HepG2 (cell line): ENCODE measurements at regions not wholly inside any gene's neighbourhood (a gene's known extent, or its start where the extent isn't known, plus 50 kb on each side); places are given as distances from the start of the nearest gene placed in this dataset.

Source experiments
- ATAC-seq: fragments of 200-7000 bp; cut with Tn5 transposase; 3 replicates; pipeline ENCODE4 v1.9.1; 2020; ENCODE audit warnings: mild to moderate bottlenecking, moderate library complexity
- BruUV-seq: library from RNA; stranded (reverse); fragments of 400-500 nt; replicated peaks from 2 replicates; lab custom pipeline; 2021; lab: Mats Ljungman, UMichigan
- CTCF ChIA-PET: fragments of 300-600 bp; formaldehyde crosslinking; extraction: SDS; loops from one replicate; lab custom pipeline; 2021; ENCODE audit warnings: low total read pairs, inconsistent platforms, low intra/inter-chr PET ratio; lab: Yijun Ruan, JAX
- POLR2A ChIA-PET: fragments of 350-600 bp; sonication (Branson Sonifier 250); formaldehyde crosslinking; loops from one replicate; lab custom pipeline; 2020; ENCODE audit warnings: antibody characterized with exemption, inconsistent platforms; lab: Yijun Ruan, JAX
- DNase-seq: peaks from one replicate; pipeline ENCODE4 v3.0.0-alpha.2; 2015; ENCODE audit warnings: low spot score
- FAIRE-seq: peaks from 3 replicates; lab custom pipeline; 2011; peaks lifted over from hg19 to GRCh38; lab: Jason Lieb, UNC
- H2AFZ ChIP-seq: one replicate; pipeline ENCODE4 v1.6.1; 2011; ENCODE audit warnings: low read length, inconsistent platforms
- H3K27ac ChIP-seq: fragments of 300-600 bp; 3 replicates; pipeline ENCODE4 v1.8.0; 2011; ENCODE audit warnings: mixed run types, mild to moderate bottlenecking, mixed read lengths, low read length, inconsistent platforms; ENCODE audit not compliant: insufficient read depth; ENCODE audit errors: extremely low read length
- H3K27me3 ChIP-seq, 2 experiments: fragments of 200-600 bp in 1 of 2; 2 replicates in 1 of 2; 3 replicates in 1 of 2; pipeline versions ENCODE4 v1.6.0 to v1.8.0; 2011; ENCODE audit warnings: low read length in 2 of 2, mild to moderate bottlenecking in 2 of 2, moderate library complexity in 2 of 2, inconsistent platforms in 1 of 2; ENCODE audit not compliant: insufficient read depth in 2 of 2, control insufficient read depth in 1 of 2
- H3K36me3 ChIP-seq, 2 experiments: fragments of 200-600 bp in 1 of 2; replicated peaks in 1 of 2; 2 replicates in 1 of 2; 3 replicates in 1 of 2; pipeline versions ENCODE4 v1.5.1 to v1.8.0; 2011; ENCODE audit warnings: low read length in 2 of 2, inconsistent platforms in 1 of 2; ENCODE audit not compliant: insufficient read depth in 2 of 2, control insufficient read depth in 1 of 2
- H3K4me1 ChIP-seq: 2 replicates; pipeline ENCODE4 v1.5.1; 2012; ENCODE audit warnings: low read length, inconsistent platforms; ENCODE audit not compliant: insufficient read depth
- H3K4me2 ChIP-seq: 2 replicates; pipeline ENCODE4 v1.6.0; 2011; ENCODE audit warnings: low read depth, low read length, inconsistent platforms
- H3K4me3 ChIP-seq, 3 experiments: fragments of 200-600 bp in 1 of 3; sonication (generic), shearing (Covaris generic) in 1 of 3; replicated peaks in 1 of 3; 2 replicates each; pipeline ENCODE4 v1.5.1; 2011 to 2016; ENCODE audit warnings: low read length in 3 of 3, inconsistent platforms in 2 of 3, low read depth in 2 of 3, mild to moderate bottlenecking in 2 of 3, control low read depth in 1 of 3, mixed read lengths in 1 of 3; ENCODE audit not compliant: insufficient read depth in 1 of 3
- H3K79me2 ChIP-seq: one replicate; pipeline ENCODE4 v1.6.1; 2011; ENCODE audit warnings: low read length, inconsistent platforms; ENCODE audit not compliant: insufficient read depth
- H3K9ac ChIP-seq: 2 replicates; pipeline ENCODE4 v1.6.0; 2011; ENCODE audit warnings: mild to moderate bottlenecking, low read depth, low read length, inconsistent platforms; ENCODE audit not compliant: insufficient read depth
- H3K9me3 ChIP-seq: 2 replicates; pipeline ENCODE4 v1.5.1; 2012; ENCODE audit warnings: mild to moderate bottlenecking, low read length
- H4K20me1 ChIP-seq: 2 replicates; pipeline ENCODE4 v1.6.0; 2011; ENCODE audit warnings: inconsistent platforms, mild to moderate bottlenecking, low read length, moderate library complexity; ENCODE audit not compliant: insufficient read depth
- ATF1 ChIP-seq: IDR thresholded peaks from 2 replicates; pipeline ENCODE4 v1.6.1; 2016; ENCODE audit warnings: mild to moderate bottlenecking, control low read depth
- ATF3 ChIP-seq: sonication (generic); formaldehyde crosslinking; IDR thresholded peaks from 2 replicates; pipeline ENCODE4 v1.4.0; 2020; ENCODE audit warnings: missing genetic modification reagents
- FIP1L1 ChIP-seq: fragments of 200-400 bp; formaldehyde crosslinking; IDR thresholded peaks from 2 replicates; pipeline ENCODE4 v1.6.1; 2018; ENCODE audit warnings: low read depth, mild to moderate bottlenecking, low read length, moderate library complexity, borderline replicate concordance; ENCODE audit not compliant: insufficient read depth
- FOSL1 ChIP-seq: sonication (generic); formaldehyde crosslinking; IDR thresholded peaks from 2 replicates; pipeline ENCODE4 v1.9.0; 2021; ENCODE audit warnings: missing genetic modification reagents, borderline replicate concordance
- GRHL1 ChIP-seq: sonication (generic); formaldehyde crosslinking; conservative IDR thresholded peaks from 2 replicates; pipeline ENCODE4 v1.8.0; 2022; ENCODE audit warnings: missing genetic modification reagents
- ISX ChIP-seq: sonication (generic); formaldehyde crosslinking; conservative IDR thresholded peaks from 2 replicates; pipeline ENCODE4 v1.5.0; 2020; ENCODE audit warnings: missing genetic modification reagents
- NFYC ChIP-seq: IDR thresholded peaks from 2 replicates; pipeline ENCODE4 v1.6.1; 2016; ENCODE audit warnings: missing genetic modification reagents, missing compliant biosample characterization
- PRMT3 ChIP-seq: sonication (generic); formaldehyde crosslinking; IDR thresholded peaks from 2 replicates; pipeline ENCODE4 v1.8.1; 2022; ENCODE audit warnings: low read depth, mild to moderate bottlenecking, moderate library complexity, missing genetic modification reagents, borderline replicate concordance
- SAP130 ChIP-seq: IDR thresholded peaks from 2 replicates; pipeline ENCODE4 v1.6.1; 2016; ENCODE audit warnings: low read depth
- SMC3 ChIP-seq: IDR thresholded peaks from 2 replicates; pipeline ENCODE4 v1.6.1; 2011; ENCODE audit warnings: low read length, improper control_type of control experiment
- TFDP1 ChIP-seq: IDR thresholded peaks from 2 replicates; pipeline ENCODE4 v1.6.1; 2016; ENCODE audit warnings: missing compliant biosample characterization, missing genetic modification reagents, borderline replicate concordance
- TOE1 ChIP-seq: sonication (generic); formaldehyde crosslinking; IDR thresholded peaks from 2 replicates; pipeline ENCODE4 v1.4.0; 2020; ENCODE audit warnings: mild to moderate bottlenecking, missing genetic modification reagents
- WIZ ChIP-seq: sonication (generic); formaldehyde crosslinking; IDR thresholded peaks from 2 replicates; pipeline ENCODE4 v1.5.1; 2020; ENCODE audit warnings: mild to moderate bottlenecking, missing genetic modification reagents
- YY1 ChIP-seq: IDR thresholded peaks from 2 replicates; pipeline ENCODE4 v1.6.1; 2011; ENCODE audit warnings: low read length, low read depth, moderate library complexity, mild to moderate bottlenecking; ENCODE audit not compliant: insufficient read depth, insufficient replicate concordance
- ZNF33A ChIP-seq: sonication (generic); formaldehyde crosslinking; IDR thresholded peaks from 2 replicates; pipeline ENCODE4 v1.5.1; 2020; ENCODE audit warnings: missing genetic modification reagents, mild to moderate bottlenecking, moderate library complexity, borderline replicate concordance
- ZNF501 ChIP-seq: sonication (generic); formaldehyde crosslinking; IDR thresholded peaks from 2 replicates; pipeline ENCODE4 v1.5.1; 2020; ENCODE audit warnings: mild to moderate bottlenecking, moderate library complexity, missing genetic modification reagents
- ZNF782 ChIP-seq: sonication (generic); formaldehyde crosslinking; IDR thresholded peaks from 2 replicates; pipeline ENCODE4 v1.4.0; 2020; ENCODE audit warnings: missing genetic modification reagents, mild to moderate bottlenecking, borderline replicate concordance
- ZSCAN25 ChIP-seq: sonication (generic); formaldehyde crosslinking; IDR thresholded peaks from 2 replicates; pipeline ENCODE4 v1.8.0; 2022; ENCODE audit warnings: mild to moderate bottlenecking, missing genetic modification reagents
- WGBS: methylation state at CpG from one replicate; pipeline ENCODE4 v1.1.6; 2017; ENCODE audit warnings: low lambda C conversion rate; 5-methylcytosine and 5-hydroxymethylcytosine counted together
- in situ Hi-C: cut with HindIII; loops from 2 replicates; pipeline ENCODE4 v1.10.0; 2017; ENCODE audit warnings: low pct_unique_long_range_greater_than_20kb; ENCODE audit not compliant: extremely low pct_ligation_motif_present
- intact Hi-C: fragments of 100-400 bp; cut with micrococcal nuclease; formaldehyde crosslinking; loops from one replicate; pipeline ENCODE4 v1.10.0; 2022; ENCODE audit not compliant: unreplicated experiment

- WGBS, result 63% methylated on average over 3 of the region's 5 CpGs
- intact Hi-C loops, result no loop called here
- Histone ChIP-seq H3K79me2 (no peaks in the 10 kb centered on the region), H3K4me2 (no peak overlapping the region), H3K27ac (no peak overlapping the region), H3K27me3 (no peaks in the 10 kb centered on the region), H2AFZ (no peak overlapping the region), H3K4me1 (no peaks in the 10 kb centered on the region), H3K9ac (no peak overlapping the region), H3K36me3 (no peaks in the 10 kb centered on the region), H3K9me3 (no peaks in the 10 kb centered on the region), H3K4me3 (no peak overlapping the region), H4K20me1 (no peaks in the 10 kb centered on the region)
- no peak for ATAC-seq
- no peak for TF ChIP-seq ATF3
- DNase-seq, result no peak
- ChIA-PET POLR2A (no interaction called here), CTCF (no interaction called here)
- in situ Hi-C loops, result no loop called here
- no TSS peak for BruUV-seq
- no peak for FAIRE-seq
Measured at GRCh38 chr1:115233598-115233997, 104.5 kb downstream of the NGF start.

GRCh38 chr1:115230281-115230680 lies 107.8 kb downstream of the NGF start:
- ChIA-PET POLR2A (no interaction called here), CTCF (no interaction called here)
- Histone ChIP-seq H3K4me1 (no peaks in the 10 kb centered on the region), H3K79me2 (no peaks in the 10 kb centered on the region), H2AFZ (no peak overlapping the region), H3K4me3 (no peak overlapping the region), H3K36me3 (no peaks in the 10 kb centered on the region), H4K20me1 (no peaks in the 10 kb centered on the region), H3K27me3 (no peaks in the 10 kb centered on the region), H3K4me2 (no peak overlapping the region), H3K27ac (no peak overlapping the region), H3K9ac (no peak overlapping the region), H3K9me3 (no peaks in the 10 kb centered on the region)
- ATAC-seq (no peak), DNase-seq (no peak), FAIRE-seq (no peak)
- BruUV-seq, result no TSS peak
- intact Hi-C loops (no loop called here), in situ Hi-C loops (no loop called here)
- 41% methylated on average over 3 of the region's 3 CpGs for WGBS
- TF ChIP-seq FOSL1 (CRISPR knock-in tag) (no peak), ZNF782 (no peak), TOE1 (no peak), YY1 (no peak), ISX (CRISPR knock-in tag) (no peak), WIZ (CRISPR knock-in tag) (no peak), NFYC (CRISPR knock-in tag) (no peak), PRMT3 (no peak), FIP1L1 (no peak), ZSCAN25 (CRISPR knock-in tag) (no peak), SMC3 (no peak), SAP130 (CRISPR knock-in tag) (no peak), ZNF33A (CRISPR knock-in tag) (no peak), GRHL1 (CRISPR knock-in tag) (no peak), ATF1 (CRISPR knock-in tag) (no peak), ZNF501 (no peak), TFDP1 (CRISPR knock-in tag) (no peak)
